AG09319 (cell line): ENCODE measurements at regions not wholly inside any gene's neighbourhood (a gene's known extent, or its start where the extent isn't known, plus 50 kb on each side); places are given as distances from the start of the nearest gene placed in this dataset.

Source experiments
- DNase-seq: peaks from one replicate; pipeline ENCODE4 v3.0.0-alpha.2; 2010; ENCODE audit warnings: low read depth; ENCODE audit errors: extremely low read depth
- TF ChIP-seq, protein P1 (sequence below): IDR thresholded peaks from 2 replicates; pipeline ENCODE4 v1.5.1; 2011; ENCODE audit warnings: low read depth, mild to moderate bottlenecking, inconsistent platforms, low read length, moderate library complexity

- TF ChIP-seq, protein P1, sequence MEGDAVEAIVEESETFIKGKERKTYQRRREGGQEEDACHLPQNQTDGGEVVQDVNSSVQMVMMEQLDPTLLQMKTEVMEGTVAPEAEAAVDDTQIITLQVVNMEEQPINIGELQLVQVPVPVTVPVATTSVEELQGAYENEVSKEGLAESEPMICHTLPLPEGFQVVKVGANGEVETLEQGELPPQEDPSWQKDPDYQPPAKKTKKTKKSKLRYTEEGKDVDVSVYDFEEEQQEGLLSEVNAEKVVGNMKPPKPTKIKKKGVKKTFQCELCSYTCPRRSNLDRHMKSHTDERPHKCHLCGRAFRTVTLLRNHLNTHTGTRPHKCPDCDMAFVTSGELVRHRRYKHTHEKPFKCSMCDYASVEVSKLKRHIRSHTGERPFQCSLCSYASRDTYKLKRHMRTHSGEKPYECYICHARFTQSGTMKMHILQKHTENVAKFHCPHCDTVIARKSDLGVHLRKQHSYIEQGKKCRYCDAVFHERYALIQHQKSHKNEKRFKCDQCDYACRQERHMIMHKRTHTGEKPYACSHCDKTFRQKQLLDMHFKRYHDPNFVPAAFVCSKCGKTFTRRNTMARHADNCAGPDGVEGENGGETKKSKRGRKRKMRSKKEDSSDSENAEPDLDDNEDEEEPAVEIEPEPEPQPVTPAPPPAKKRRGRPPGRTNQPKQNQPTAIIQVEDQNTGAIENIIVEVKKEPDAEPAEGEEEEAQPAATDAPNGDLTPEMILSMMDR, result no peak
- no peak for DNase-seq
Observed at GRCh38 chr7:46015107-46015868, 94.2 kb upstream of the IGFBP3 start.

DNA sequence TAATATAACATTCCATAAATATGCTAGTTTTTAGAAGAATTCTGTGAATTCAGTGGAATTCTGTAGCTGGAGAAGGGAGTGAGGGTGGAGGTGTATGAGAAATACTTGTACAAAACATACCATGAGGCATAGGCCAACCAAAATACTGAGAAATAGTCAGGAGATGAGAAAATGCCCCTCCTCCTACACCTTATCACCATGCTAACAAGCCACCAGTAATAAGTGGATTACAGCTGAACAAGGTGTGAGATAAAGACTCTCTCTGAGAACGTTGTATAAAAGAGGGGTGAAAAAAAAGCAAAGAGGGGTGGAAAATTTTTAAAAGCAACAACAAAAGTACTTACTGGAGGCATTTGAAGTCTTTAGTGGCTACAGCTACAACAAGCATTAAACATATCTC, 90.4 kb upstream of the IGFBP3 start:
- TF ChIP-seq, protein P1, result no peak
- DNase-seq, result no peak

GRCh38 chr7:46011059-46011458, 90.0 kb upstream of the IGFBP3 start:
- TF ChIP-seq, protein P1, result no peak
- no peak for DNase-seq

DNA sequence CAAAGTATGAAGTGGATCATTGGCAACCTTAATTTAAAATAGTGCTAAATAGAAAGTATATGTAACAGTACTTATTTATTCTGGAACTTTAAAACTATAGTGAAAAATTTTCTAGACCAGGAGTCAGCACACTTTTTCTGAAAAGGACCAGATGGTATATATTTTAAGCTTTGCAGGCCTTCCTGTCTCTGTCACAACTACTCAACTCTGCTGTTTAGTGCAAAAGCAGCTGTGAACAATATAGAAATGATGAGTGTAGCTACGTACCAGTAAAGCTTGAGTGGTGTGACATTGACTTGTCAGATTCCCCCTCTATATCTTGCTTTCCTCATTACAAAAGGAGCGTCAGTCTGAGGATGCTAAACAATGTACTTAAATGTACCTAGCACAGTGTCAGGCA, 88.1 kb upstream of the IGFBP3 start:
- TF ChIP-seq, protein P1, result no peak
- DNase-seq, result no peak

DNA sequence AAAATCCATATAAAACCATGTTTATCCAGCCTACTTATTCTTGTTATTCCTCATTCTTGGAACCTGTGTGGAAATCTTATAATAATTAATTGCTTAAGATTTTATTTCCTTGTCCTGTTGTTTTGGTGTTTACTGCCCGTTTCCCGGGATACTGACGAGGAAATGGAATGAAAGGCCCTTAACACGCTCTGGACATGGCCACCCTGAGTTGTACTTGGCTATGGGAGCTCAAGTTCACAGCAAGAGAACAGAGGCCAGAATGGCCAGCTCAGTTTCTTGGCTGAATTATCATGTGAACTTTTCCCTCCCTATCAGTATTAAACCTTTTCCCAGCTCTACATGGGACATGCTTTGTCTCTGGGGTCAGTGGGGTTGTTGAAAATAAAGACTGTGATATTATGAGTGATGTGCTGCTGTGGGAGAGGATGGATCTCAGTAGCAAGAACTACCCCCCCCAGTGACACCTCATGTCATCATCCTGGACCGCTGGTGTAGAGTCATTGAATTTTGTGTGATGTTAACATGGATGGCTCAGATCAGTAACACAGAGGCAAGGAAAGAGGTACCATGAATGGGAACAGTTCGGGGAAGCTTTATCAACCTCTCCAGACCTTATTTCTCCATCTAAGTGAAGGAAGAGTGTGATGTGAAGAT, 87.0 kb upstream of the IGFBP3 start:
- TF ChIP-seq, protein P1, result no peak
- DNase-seq, result peak; percentile 37

DNA sequence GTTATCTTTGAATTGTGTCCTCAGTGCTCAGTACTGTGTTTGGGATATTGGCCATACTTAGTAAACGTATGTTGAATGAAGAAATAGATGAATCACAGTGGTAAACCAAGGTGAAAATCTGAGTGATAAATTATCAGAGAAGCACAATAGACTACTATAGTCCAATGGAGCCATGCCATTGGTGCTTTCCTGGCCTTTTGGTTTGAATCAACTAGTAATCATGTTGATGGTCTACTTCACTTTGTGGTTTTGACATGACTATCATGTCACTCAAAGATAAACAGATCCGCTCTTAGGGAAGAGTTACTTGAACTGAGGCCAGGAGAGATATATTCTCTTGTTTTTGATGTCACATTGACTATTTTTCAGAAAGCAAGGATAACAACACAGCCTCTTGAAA, 86.1 kb upstream of the IGFBP3 start:
- DNase-seq, result peak; percentile 58
- TF ChIP-seq, protein P1, result no peak

GRCh38 chr7:46006723-46007122, 85.7 kb upstream of the IGFBP3 start:
- no peak for DNase-seq
- TF ChIP-seq, protein P1, result no peak
